GF-D8 (cell line): ENCODE measurements at regions not wholly inside any gene's neighbourhood (a gene's known extent, or its start where the extent isn't known, plus 50 kb on each side); places are given as distances from the start of the nearest gene placed in this dataset.

Source experiments
- DNase-seq: peaks from one replicate; lab custom pipeline; 2025; lab: John Stamatoyannopoulos, UW

GRCh38 chr18:28973324-28973723 is 796.4 kb upstream of the CDH2 start:
- DNase-seq = no peak

GRCh38 chr18:28972333-28972907 is 795.5 kb upstream of the CDH2 start:
- no peak for DNase-seq

GRCh38 chr18:28963481-28963880 is 786.6 kb upstream of the CDH2 start:
- DNase-seq = no peak

GRCh38 chr18:28961669-28962228 is 784.8 kb upstream of the CDH2 start:
- peak; percentile 5 for DNase-seq

- DNase-seq = no peak
These were observed 783.2 kb upstream of the CDH2 start for GRCh38 chr18:28960146-28960545.

- DNase-seq = no peak
These were observed 775.4 kb upstream of the CDH2 start for GRCh38 chr18:28952339-28952738.

- DNase-seq = no peak
These were observed 771.0 kb upstream of the CDH2 start for GRCh38 chr18:28947900-28948299.

GRCh38 chr18:28946471-28946870 is 769.5 kb upstream of the CDH2 start:
- no peak for DNase-seq

GRCh38 chr18:28922936-28923335 is 746.0 kb upstream of the CDH2 start:
- DNase-seq = no peak

- no peak for DNase-seq
These were observed 739.5 kb upstream of the CDH2 start for GRCh38 chr18:28916456-28916855.

GRCh38 chr18:28905509-28905908 is 728.6 kb upstream of the CDH2 start:
- no peak for DNase-seq

- no peak for DNase-seq
These were observed 727.9 kb upstream of the CDH2 start for GRCh38 chr18:28904789-28905364.

- no peak for DNase-seq
These were observed 726.4 kb upstream of the CDH2 start for GRCh38 chr18:28903306-28903705.

GRCh38 chr18:28890791-28891190 is 713.9 kb upstream of the CDH2 start:
- DNase-seq = no peak

GRCh38 chr18:28884304-28884703 is 707.4 kb upstream of the CDH2 start:
- DNase-seq = no peak

GRCh38 chr18:28880856-28881255 is 703.9 kb upstream of the CDH2 start:
- DNase-seq = no peak

- DNase-seq = no peak
These were observed 698.1 kb upstream of the CDH2 start for GRCh38 chr18:28875059-28875458.

GRCh38 chr18:28863396-28863795 is 686.5 kb upstream of the CDH2 start:
- DNase-seq = no peak

GRCh38 chr18:28858248-28858647 is 681.3 kb upstream of the CDH2 start:
- DNase-seq = no peak

- no peak for DNase-seq
These were observed 679.1 kb upstream of the CDH2 start for GRCh38 chr18:28855989-28856388.

- DNase-seq = no peak
These were observed 678.6 kb upstream of the CDH2 start for GRCh38 chr18:28855524-28855923.

- no peak for DNase-seq
These were observed 678.0 kb upstream of the CDH2 start for GRCh38 chr18:28854964-28855363.

- DNase-seq = no peak
These were observed 670.0 kb upstream of the CDH2 start for GRCh38 chr18:28846958-28847357.

GRCh38 chr18:28837100-28837499 is 660.2 kb upstream of the CDH2 start:
- DNase-seq = no peak
